ENCODE measurements at regions not wholly inside any gene's neighbourhood (a gene's known extent, or its start where the extent isn't known, plus 50 kb on each side); places are given as distances from the start of the nearest gene placed in this dataset.

GRCh38 chr10:5297466-5297865, 67.3 kb upstream of the UCN3 start:
- TF ChIP-seq CTCF (IDR thresholded peaks at IDR 0.05; ENCODE audit: insufficient read depth, low read length), result no peak
- no peak for TF ChIP-seq REST (IDR thresholded peaks at IDR 0.05; ENCODE audit: insufficient replicate concordance, low read depth)
- TF ChIP-seq SPI1 (IDR thresholded peaks at IDR 0.05; ENCODE audit: borderline replicate concordance, low read depth), result no peak
- TF ChIP-seq GABPA (IDR thresholded peaks at IDR 0.05; ENCODE audit: low read depth), result no peak
- TF ChIP-seq POLR2AphosphoS5 (IDR thresholded peaks at IDR 0.05; ENCODE audit: low read depth), result peak; percentile 43; the same call in 1 of the 2 replicates

Data from HL-60 (cell line).